ENCODE measurements at regions not wholly inside any gene's neighbourhood (a gene's known extent, or its start where the extent isn't known, plus 50 kb on each side); places are given as distances from the start of the nearest gene placed in this dataset.

GRCh38 chr7:140247559-140247958, 70.8 kb upstream of the KDM7A start:
- WGBS, 5 donors, result 80 to 89% (median 87%) methylated on average over 3 of the region's 3 CpGs
- H3K27me3 ChIP-seq (replicated peaks in 1 of 7), result no peaks in the 10 kb centered on the region
- no peaks in the 10 kb centered on the region for H3K36me3 ChIP-seq
- no peak overlapping the region for H3K4me3 ChIP-seq
- peak; percentile 20 for DNase-seq
- peaks cover 0 to 21% (median 6%) of the 10 kb centered on the region in 6 donors for H3K4me1 ChIP-seq
- intact Hi-C loops (cut with DNase I; ENCODE audit: low total_unique reads), result no loop called here
- TF ChIP-seq CTCF (IDR thresholded peaks at IDR 0.05 in 8 of 11, conservative IDR thresholded peaks at IDR 0.05 in 3 of 11), result no peak
- no peak for TF ChIP-seq POLR2AphosphoS5 (IDR thresholded peaks at IDR 0.05)
- TF ChIP-seq POLR2A (IDR thresholded peaks at IDR 0.05), result no peak
- no peaks in the 10 kb centered on the region for H3K9me3 ChIP-seq
- no peak overlapping the region for H3K27ac ChIP-seq

GRCh38 chr7:140245611-140246105, 68.9 kb upstream of the KDM7A start:
- Histone ChIP-seq H3K27ac (no peak overlapping the region), H3K9me3 (no peaks in the 10 kb centered on the region), H3K4me1 (peaks cover 2 to 17% (median 10%) of the 10 kb centered on the region in 6 donors), H3K36me3 (no peaks in the 10 kb centered on the region), H3K4me3 (no peak overlapping the region), H3K27me3 (replicated peaks in 1 of 7) (no peaks in the 10 kb centered on the region)
- intact Hi-C loops (cut with DNase I; ENCODE audit: low total_unique reads), result no loop called here
- WGBS, 5 donors, result 88 to 94% (median 93%) methylated on average over 7 of the region's 7 CpGs
- DNase-seq, result no peak
- TF ChIP-seq CTCF (IDR thresholded peaks at IDR 0.05 in 8 of 11, conservative IDR thresholded peaks at IDR 0.05 in 3 of 11) (no peak), POLR2AphosphoS5 (IDR thresholded peaks at IDR 0.05) (no peak)

- H3K27ac ChIP-seq, result peak overlapping the region in 3 of 8 donors; percentile 41 to 76 (median 49)
Observed at GRCh38 chr7:140242057-140243031, 65.6 kb upstream of the KDM7A start.

More at GRCh38 chr7:140242057-140243031, 65.6 kb upstream of the KDM7A start:
- no peak for TF ChIP-seq POLR2A (IDR thresholded peaks at IDR 0.05)
- no peak for TF ChIP-seq CTCF (IDR thresholded peaks at IDR 0.05 in 8 of 11, conservative IDR thresholded peaks at IDR 0.05 in 3 of 11)
- no peak for TF ChIP-seq POLR2AphosphoS5 (IDR thresholded peaks at IDR 0.05)
- no peaks in the 10 kb centered on the region for H3K36me3 ChIP-seq
- 29 to 35% (median 30%) methylated on average over 4 of the region's 4 CpGs for WGBS, 5 donors
- DNase-seq, result peak; percentile 84
- no peaks in the 10 kb centered on the region for H3K27me3 ChIP-seq (replicated peaks in 1 of 7)
- intact Hi-C loops (cut with DNase I; ENCODE audit: low total_unique reads), result no loop called here
- no peak overlapping the region for H3K4me3 ChIP-seq
- H3K4me1 ChIP-seq, result peaks cover 2 to 17% (median 10%) of the 10 kb centered on the region in 6 donors
- no peaks in the 10 kb centered on the region for H3K9me3 ChIP-seq
